K562 (cell line): ENCODE measurements at regions not wholly inside any gene's neighbourhood (a gene's known extent, or its start where the extent isn't known, plus 50 kb on each side); places are given as distances from the start of the nearest gene placed in this dataset.

Experiments used
- CHD1 ChIP-seq: fragments of 200-600 bp; sonication (generic); IDR thresholded peaks from one replicate; pipeline ENCODE4 v1.6.1; 2012; ENCODE audit warnings: mild to moderate bottlenecking, moderate library complexity, low read length, inconsistent platforms
- FOSL1 ChIP-seq: fragments of 200-800 bp; sonication (Bioruptor generic); conservative IDR thresholded peaks from 2 replicates; pipeline ENCODE4 v1.6.1; 2016; ENCODE audit warnings: missing genetic modification characterization, missing compliant biosample characterization
- RBM15 ChIP-seq: fragments of 200-400 bp; formaldehyde crosslinking; IDR thresholded peaks from 2 replicates; pipeline ENCODE4 v1.6.1; 2018; ENCODE audit warnings: mild to moderate bottlenecking, low read length, moderate library complexity; ENCODE audit not compliant: insufficient read depth
- TEAD1 ChIP-seq, 2 experiments: fragments of 450-650 bp in 1 of 2; sonication (generic) in 1 of 2; formaldehyde crosslinking; IDR thresholded peaks; 2 replicates each; pipeline versions ENCODE4 v1.4.0 to v1.8.0; 2020 to 2022; ENCODE audit warnings: mild to moderate bottlenecking in 2 of 2, missing genetic modification reagents in 1 of 2
- ZNF184 ChIP-seq: sonication (generic); formaldehyde crosslinking; IDR thresholded peaks from 2 replicates; pipeline ENCODE4 v1.5.0; 2020; ENCODE audit warnings: missing genetic modification reagents
- ZNF263 ChIP-seq: sonication (generic); formaldehyde crosslinking; IDR thresholded peaks from 2 replicates; pipeline ENCODE4 v1.8.0; 2022; ENCODE audit warnings: mild to moderate bottlenecking, missing genetic modification reagents, borderline replicate concordance
- ZNF76 ChIP-seq: fragments of 250-450 bp; sonication (Bioruptor Pico); IDR thresholded peaks from 2 replicates; pipeline ENCODE4 v1.4.0; 2020; ENCODE audit warnings: mild to moderate bottlenecking, moderate library complexity, borderline replicate concordance
- ZNF79 ChIP-seq: fragments of 250-450 bp; sonication (Bioruptor Pico); IDR thresholded peaks from 2 replicates; pipeline ENCODE4 v1.4.0; 2020; ENCODE audit warnings: low read depth, mild to moderate bottlenecking, moderate library complexity
- TF ChIP-seq, protein P1 (sequence below): fragments of 450-650 bp; formaldehyde crosslinking; IDR thresholded peaks from 2 replicates; pipeline ENCODE4 v1.4.0; 2020; ENCODE audit warnings: mild to moderate bottlenecking
- TF ChIP-seq, protein P2 (sequence below): sonication (generic); formaldehyde crosslinking; IDR thresholded peaks from 2 replicates; pipeline ENCODE4 v1.8.1; 2022; ENCODE audit warnings: missing genetic modification reagents
- TF ChIP-seq, protein P3 (sequence below), 3 experiments: IDR thresholded peaks in 2 of 3; conservative IDR thresholded peaks in 1 of 3; 2 replicates each; pipeline ENCODE4 v1.5.1; 2011 to 2012; ENCODE audit warnings: low read length in 3 of 3, mild to moderate bottlenecking in 3 of 3, control low read depth in 2 of 3, improper control_type of control experiment in 1 of 3, inconsistent platforms in 1 of 3, low read depth in 1 of 3, mixed read lengths in 1 of 3, moderate library complexity in 1 of 3; ENCODE audit not compliant: insufficient read depth in 2 of 3
- TF ChIP-seq, protein P4 (sequence below): sonication (generic); formaldehyde crosslinking; IDR thresholded peaks from 2 replicates; pipeline ENCODE4 v1.8.1; 2023; ENCODE audit warnings: mild to moderate bottlenecking, missing genetic modification reagents

DNA sequence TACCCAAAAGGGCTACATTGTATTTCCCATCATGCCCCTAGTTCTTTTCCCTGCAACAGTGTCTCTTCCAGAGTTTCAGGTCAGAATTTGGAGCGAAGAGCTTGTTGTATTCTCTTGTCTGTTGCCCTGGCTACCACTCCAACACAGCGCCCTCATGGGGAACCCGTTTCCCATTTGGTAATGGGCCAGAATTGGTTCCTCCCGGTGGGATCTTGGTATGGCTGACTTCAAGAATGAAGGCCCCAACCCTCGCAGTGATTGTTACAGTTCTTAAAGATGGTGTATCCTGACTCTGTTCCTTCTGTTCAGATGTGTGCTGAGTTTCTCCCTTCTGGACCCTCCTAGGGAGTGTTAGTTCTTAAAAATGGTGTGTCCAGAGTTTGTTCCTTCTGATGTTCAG is 110.5 kb upstream of the ZNF32 start:
- no peak for TF ChIP-seq RBM15
- no peak for TF ChIP-seq FOSL1 (tag)
- TF ChIP-seq, protein P1, sequence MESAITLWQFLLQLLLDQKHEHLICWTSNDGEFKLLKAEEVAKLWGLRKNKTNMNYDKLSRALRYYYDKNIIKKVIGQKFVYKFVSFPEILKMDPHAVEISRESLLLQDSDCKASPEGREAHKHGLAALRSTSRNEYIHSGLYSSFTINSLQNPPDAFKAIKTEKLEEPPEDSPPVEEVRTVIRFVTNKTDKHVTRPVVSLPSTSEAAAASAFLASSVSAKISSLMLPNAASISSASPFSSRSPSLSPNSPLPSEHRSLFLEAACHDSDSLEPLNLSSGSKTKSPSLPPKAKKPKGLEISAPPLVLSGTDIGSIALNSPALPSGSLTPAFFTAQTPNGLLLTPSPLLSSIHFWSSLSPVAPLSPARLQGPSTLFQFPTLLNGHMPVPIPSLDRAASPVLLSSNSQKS (CRISPR knock-in tag) = no peak
- no peak for TF ChIP-seq TEAD1 (CRISPR knock-in tag; IDR thresholded peaks at IDR 0.05)
- TF ChIP-seq, protein P2, sequence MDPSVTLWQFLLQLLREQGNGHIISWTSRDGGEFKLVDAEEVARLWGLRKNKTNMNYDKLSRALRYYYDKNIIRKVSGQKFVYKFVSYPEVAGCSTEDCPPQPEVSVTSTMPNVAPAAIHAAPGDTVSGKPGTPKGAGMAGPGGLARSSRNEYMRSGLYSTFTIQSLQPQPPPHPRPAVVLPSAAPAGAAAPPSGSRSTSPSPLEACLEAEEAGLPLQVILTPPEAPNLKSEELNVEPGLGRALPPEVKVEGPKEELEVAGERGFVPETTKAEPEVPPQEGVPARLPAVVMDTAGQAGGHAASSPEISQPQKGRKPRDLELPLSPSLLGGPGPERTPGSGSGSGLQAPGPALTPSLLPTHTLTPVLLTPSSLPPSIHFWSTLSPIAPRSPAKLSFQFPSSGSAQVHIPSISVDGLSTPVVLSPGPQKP (CRISPR knock-in tag) = no peak
- TF ChIP-seq, protein P3, sequence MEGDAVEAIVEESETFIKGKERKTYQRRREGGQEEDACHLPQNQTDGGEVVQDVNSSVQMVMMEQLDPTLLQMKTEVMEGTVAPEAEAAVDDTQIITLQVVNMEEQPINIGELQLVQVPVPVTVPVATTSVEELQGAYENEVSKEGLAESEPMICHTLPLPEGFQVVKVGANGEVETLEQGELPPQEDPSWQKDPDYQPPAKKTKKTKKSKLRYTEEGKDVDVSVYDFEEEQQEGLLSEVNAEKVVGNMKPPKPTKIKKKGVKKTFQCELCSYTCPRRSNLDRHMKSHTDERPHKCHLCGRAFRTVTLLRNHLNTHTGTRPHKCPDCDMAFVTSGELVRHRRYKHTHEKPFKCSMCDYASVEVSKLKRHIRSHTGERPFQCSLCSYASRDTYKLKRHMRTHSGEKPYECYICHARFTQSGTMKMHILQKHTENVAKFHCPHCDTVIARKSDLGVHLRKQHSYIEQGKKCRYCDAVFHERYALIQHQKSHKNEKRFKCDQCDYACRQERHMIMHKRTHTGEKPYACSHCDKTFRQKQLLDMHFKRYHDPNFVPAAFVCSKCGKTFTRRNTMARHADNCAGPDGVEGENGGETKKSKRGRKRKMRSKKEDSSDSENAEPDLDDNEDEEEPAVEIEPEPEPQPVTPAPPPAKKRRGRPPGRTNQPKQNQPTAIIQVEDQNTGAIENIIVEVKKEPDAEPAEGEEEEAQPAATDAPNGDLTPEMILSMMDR (IDR thresholded peaks at IDR 0.05 in 2 of 3, conservative IDR thresholded peaks at IDR 0.05 in 1 of 3; ENCODE audit: insufficient read depth in 2 of 3, low read depth in 1 of 3, low read length in 3 of 3) = no peak
- TF ChIP-seq ZNF76 (CRISPR knock-in tag) = no peak
- no peak for TF ChIP-seq CHD1
- no peak for TF ChIP-seq ZNF79 (CRISPR knock-in tag)
- TF ChIP-seq ZNF184 (CRISPR knock-in tag) = no peak
- TF ChIP-seq, protein P4, sequence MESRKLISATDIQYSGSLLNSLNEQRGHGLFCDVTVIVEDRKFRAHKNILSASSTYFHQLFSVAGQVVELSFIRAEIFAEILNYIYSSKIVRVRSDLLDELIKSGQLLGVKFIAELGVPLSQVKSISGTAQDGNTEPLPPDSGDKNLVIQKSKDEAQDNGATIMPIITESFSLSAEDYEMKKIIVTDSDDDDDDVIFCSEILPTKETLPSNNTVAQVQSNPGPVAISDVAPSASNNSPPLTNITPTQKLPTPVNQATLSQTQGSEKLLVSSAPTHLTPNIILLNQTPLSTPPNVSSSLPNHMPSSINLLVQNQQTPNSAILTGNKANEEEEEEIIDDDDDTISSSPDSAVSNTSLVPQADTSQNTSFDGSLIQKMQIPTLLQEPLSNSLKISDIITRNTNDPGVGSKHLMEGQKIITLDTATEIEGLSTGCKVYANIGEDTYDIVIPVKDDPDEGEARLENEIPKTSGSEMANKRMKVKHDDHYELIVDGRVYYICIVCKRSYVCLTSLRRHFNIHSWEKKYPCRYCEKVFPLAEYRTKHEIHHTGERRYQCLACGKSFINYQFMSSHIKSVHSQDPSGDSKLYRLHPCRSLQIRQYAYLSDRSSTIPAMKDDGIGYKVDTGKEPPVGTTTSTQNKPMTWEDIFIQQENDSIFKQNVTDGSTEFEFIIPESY (CRISPR knock-in tag) = no peak
- TF ChIP-seq ZNF263 = no peak
